ENCODE measurements at regions not wholly inside any gene's neighbourhood (a gene's known extent, or its start where the extent isn't known, plus 50 kb on each side); places are given as distances from the start of the nearest gene placed in this dataset.

DNA sequence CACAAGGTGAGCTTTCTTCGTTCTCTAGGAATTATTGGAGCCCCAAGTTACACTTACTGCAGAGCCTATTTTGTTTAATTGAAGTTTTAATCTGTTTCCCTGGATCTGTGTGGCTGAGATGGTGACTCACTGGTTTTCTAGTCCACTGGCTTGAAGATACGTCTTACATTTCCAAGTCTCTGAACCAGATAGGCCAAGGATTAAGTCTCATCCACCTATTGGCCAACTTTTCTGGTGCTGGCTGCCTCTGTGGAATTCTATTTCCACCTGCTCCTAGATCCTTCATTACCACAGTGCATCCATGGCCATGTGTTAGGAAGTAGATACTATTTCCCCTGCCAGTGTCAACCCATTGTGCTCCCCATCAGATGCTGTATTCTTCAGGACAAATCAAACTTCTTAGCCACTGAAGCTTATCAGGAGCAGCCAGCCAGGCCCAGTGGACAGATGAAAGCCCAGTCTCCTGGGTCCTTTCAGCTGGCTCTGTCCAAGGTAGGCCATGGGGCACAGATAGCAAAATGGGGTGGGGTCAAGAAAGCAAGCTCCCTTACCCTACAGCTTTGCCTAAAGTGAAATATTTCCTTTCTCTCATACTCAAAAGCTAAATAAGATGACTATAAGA, 198.8 kb upstream of the TCF4 start:
- Histone ChIP-seq H3K9me3 (no peaks in the 10 kb centered on the region), H3K4me1 (no peaks in the 10 kb centered on the region), H3K4me3 (no peak overlapping the region), H3K27me3 (no peaks in the 10 kb centered on the region), H3K27ac (no peak overlapping the region), H3K36me3 (no peaks in the 10 kb centered on the region)
- TF ChIP-seq POLR2A (IDR thresholded peaks at IDR 0.05) (no peak), POLR2AphosphoS5 (IDR thresholded peaks at IDR 0.05) (no peak), EP300 (IDR thresholded peaks at IDR 0.05) (no peak)
- no peak for ATAC-seq
- 67 to 81% methylated on average over 2 of the region's 2 CpGs for WGBS, 2 donors (ENCODE audit: low coverage in 1 of 2)

DNA sequence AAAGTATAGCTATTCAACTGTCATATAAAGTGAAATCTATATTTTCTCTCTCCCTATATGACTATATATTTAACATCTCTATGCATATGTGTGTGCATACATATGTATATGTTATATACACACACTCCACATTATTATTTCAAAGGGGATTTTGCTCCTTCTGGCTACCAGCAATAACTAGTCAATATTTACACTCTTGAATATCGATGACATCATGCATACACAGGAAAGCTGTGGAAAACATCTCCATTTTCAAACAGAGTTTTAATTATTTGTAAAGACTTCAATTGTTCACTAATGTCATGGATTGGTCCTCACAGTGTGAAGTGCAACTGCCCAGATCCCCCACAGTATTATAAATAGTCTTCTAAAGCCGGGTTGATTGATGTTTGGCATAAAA, 195.9 kb upstream of the TCF4 start:
- Histone ChIP-seq H3K4me3 (no peak overlapping the region), H3K27ac (no peak overlapping the region), H3K9me3 (no peaks in the 10 kb centered on the region), H3K27me3 (peaks cover 16% of the 10 kb centered on the region), H3K36me3 (no peaks in the 10 kb centered on the region), H3K4me1 (peaks cover 0 to 19% (median 0%) of the 10 kb centered on the region in 3 donors)
- WGBS, 2 donors (ENCODE audit: low coverage in 1 of 2), result 71 to 92% methylated on average over 2 of the region's 2 CpGs
- no peak for TF ChIP-seq EP300 (IDR thresholded peaks at IDR 0.05)
- no peak for TF ChIP-seq POLR2AphosphoS5 (IDR thresholded peaks at IDR 0.05)
- no peak for TF ChIP-seq POLR2A (IDR thresholded peaks at IDR 0.05)
- TF ChIP-seq, protein P1, sequence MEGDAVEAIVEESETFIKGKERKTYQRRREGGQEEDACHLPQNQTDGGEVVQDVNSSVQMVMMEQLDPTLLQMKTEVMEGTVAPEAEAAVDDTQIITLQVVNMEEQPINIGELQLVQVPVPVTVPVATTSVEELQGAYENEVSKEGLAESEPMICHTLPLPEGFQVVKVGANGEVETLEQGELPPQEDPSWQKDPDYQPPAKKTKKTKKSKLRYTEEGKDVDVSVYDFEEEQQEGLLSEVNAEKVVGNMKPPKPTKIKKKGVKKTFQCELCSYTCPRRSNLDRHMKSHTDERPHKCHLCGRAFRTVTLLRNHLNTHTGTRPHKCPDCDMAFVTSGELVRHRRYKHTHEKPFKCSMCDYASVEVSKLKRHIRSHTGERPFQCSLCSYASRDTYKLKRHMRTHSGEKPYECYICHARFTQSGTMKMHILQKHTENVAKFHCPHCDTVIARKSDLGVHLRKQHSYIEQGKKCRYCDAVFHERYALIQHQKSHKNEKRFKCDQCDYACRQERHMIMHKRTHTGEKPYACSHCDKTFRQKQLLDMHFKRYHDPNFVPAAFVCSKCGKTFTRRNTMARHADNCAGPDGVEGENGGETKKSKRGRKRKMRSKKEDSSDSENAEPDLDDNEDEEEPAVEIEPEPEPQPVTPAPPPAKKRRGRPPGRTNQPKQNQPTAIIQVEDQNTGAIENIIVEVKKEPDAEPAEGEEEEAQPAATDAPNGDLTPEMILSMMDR (IDR thresholded peaks at IDR 0.05), result no peak
- no peak for ATAC-seq

DNA sequence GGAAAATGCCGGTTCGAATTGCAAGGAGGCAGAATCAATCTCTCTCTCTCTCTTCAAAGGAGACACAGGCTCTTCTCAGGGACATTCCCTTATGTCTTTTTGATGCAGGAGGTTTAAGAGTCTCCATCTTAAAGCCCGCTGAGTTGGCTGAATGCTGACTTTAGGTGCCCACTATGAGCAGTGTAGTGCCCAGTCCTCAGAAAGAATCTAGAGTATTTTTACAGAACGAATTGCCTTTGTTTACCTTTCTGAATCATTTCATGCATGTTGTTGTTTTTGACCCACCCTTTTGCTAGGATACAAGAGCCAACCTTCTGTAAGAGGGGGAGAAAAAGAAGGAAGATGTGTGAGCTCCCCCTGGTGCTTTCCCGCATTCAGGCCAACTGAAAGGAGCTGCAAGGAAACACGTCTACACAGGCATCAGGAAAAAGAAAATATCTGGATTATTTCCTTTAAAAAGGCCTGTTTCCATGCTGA, 193.5 kb upstream of the TCF4 start:
- TF ChIP-seq, protein P1 (IDR thresholded peaks at IDR 0.05), result peak; percentile 8 to 65 (median 36)
- TF ChIP-seq POLR2AphosphoS5 (IDR thresholded peaks at IDR 0.05), result no peak
- Histone ChIP-seq H3K36me3 (no peaks in the 10 kb centered on the region), H3K27ac (peak overlapping the region in 1 of 4 donors; percentile 83), H3K4me3 (no peak overlapping the region), H3K27me3 (peaks cover 25% of the 10 kb centered on the region), H3K9me3 (no peaks in the 10 kb centered on the region), H3K4me1 (peaks cover 0 to 19% (median 0%) of the 10 kb centered on the region in 3 donors)
- WGBS, 2 donors (ENCODE audit: low coverage in 1 of 2), result 62 to 71% methylated on average over 5 to 6 of the region's 6 CpGs
- no peak for ATAC-seq

DNA sequence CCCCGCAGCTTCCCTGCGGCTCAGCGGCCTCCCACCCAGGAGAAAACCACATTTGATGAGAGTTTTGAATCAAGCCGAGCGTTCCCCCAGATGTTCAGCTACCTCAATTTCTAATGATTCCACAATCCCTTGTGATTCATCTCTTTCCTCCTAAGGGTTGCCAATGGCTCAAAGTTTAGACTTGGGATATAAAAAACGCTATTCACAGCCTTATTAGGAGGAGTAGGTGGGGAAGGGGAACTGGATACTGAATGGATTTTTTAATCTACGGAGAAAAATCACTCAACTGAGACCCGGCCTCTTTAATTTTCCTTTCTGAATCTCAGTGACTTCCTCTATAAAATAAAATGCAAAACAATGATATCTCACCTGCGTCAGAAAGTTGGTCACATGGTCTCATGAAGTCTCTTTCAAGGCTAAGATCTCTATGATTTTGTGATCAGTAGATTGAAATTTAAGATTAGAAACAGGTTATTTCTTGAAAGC, 192.6 kb upstream of the TCF4 start:
- TF ChIP-seq EP300 (IDR thresholded peaks at IDR 0.05) (no peak), POLR2AphosphoS5 (IDR thresholded peaks at IDR 0.05) (no peak), POLR2A (IDR thresholded peaks at IDR 0.05) (no peak)
- TF ChIP-seq, protein P1 (IDR thresholded peaks at IDR 0.05), result no peak
- peaks cover 25% of the 10 kb centered on the region for H3K27me3 ChIP-seq
- H3K27ac ChIP-seq, result peak overlapping the region in 3 of 4 donors; percentile 48 to 83 (median 64)
- 36 to 38% methylated on average over 3 to 6 of the region's 9 CpGs for WGBS, 2 donors (ENCODE audit: low coverage in 1 of 2)
- H3K9me3 ChIP-seq, result no peaks in the 10 kb centered on the region
- H3K36me3 ChIP-seq, result no peaks in the 10 kb centered on the region
- H3K4me1 ChIP-seq, result peaks cover 0 to 19% (median 0%) of the 10 kb centered on the region in 3 donors
- H3K4me3 ChIP-seq, result peak overlapping the region; percentile 46 to 61
- ATAC-seq, result peak; percentile 19

DNA sequence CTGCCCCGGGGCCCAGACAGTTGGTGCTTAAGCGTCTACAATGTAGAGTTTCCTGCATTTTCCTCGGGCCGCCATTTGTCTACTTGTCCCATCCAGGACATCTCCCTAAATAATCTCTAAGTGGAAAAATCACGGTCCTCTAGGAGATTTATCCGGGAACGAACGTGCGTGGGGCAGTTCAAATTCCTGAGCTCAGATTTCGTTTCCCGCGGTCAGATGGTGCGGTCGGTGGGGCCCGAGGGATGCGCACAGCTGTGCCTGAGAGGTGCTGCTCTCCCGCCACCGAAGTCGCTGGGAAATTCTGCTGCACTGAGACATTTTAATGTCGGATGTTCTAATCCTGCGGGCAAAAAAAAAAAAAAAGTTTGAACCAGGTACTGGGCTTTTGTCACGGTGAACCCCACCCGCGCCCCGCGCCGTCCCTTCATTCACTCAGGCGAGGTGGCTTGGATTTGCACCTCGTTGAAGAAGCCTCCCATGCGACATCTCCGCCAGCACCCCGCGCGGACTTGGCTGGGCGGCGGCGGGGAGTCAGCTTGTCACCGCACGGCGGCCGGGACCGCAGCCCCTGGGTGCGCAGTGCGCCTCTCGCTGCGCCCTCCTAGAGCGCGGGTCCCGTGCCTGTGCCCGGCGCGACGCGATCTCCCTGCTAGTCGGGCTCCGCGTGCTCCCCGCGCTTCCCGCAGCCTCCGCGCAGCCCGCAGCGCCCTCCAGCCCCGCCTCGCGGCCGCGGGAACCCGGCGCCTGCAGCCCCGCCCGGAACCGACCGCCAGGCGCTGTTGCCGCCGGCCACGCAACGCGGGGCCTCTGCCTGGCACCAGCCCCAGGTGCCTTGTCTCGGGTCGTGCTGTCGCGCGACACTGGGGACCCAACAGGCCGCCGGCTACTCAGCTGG, 191.9 kb upstream of the TCF4 start:
- no peak for TF ChIP-seq EP300 (IDR thresholded peaks at IDR 0.05)
- TF ChIP-seq, protein P1 (IDR thresholded peaks at IDR 0.05), result peak in 3 of 4 experiments; percentile 43 to 59 (median 55)
- Histone ChIP-seq H3K27ac (peak overlapping the region in 3 of 4 donors; percentile 48 to 83 (median 64)), H3K4me3 (peak overlapping the region; percentile 46 to 61)

More for the DNA sequence above, 191.9 kb upstream of the TCF4 start:
- peak; percentile 59 for ATAC-seq
- H3K36me3 ChIP-seq, result no peaks in the 10 kb centered on the region
- H3K27me3 ChIP-seq, result peaks cover 25% of the 10 kb centered on the region
- peaks cover 0 to 19% (median 0%) of the 10 kb centered on the region in 3 donors for H3K4me1 ChIP-seq
- 2% methylated on average over 14 of the region's 88 CpGs for WGBS, 2 donors (ENCODE audit: low coverage in 1 of 2)
- H3K9me3 ChIP-seq, result no peaks in the 10 kb centered on the region

Measured in gastroesophageal sphincter (tissue), 4 donors.